HG02571 (cell line): ENCODE measurements at regions not wholly inside any gene's neighbourhood (a gene's known extent, or its start where the extent isn't known, plus 50 kb on each side); places are given as distances from the start of the nearest gene placed in this dataset.
"Not testable (repeated sequence)": the region's sequence is repeated elsewhere in the genome, so short reads cannot be mapped to it uniquely, and the experiment has no call there.

Experiments
- ATAC-seq: cut with Tn5 transposase; IDR thresholded peaks from one replicate; pipeline ENCODE4 v1.9.1; 2021; ENCODE audit warnings: mild to moderate bottlenecking, moderate library complexity; ENCODE audit not compliant: unreplicated experiment

- no peak for ATAC-seq
These were observed 1099.7 kb downstream of the DIAPH3 start for GRCh38 chr13:59064042-59064441.

DNA sequence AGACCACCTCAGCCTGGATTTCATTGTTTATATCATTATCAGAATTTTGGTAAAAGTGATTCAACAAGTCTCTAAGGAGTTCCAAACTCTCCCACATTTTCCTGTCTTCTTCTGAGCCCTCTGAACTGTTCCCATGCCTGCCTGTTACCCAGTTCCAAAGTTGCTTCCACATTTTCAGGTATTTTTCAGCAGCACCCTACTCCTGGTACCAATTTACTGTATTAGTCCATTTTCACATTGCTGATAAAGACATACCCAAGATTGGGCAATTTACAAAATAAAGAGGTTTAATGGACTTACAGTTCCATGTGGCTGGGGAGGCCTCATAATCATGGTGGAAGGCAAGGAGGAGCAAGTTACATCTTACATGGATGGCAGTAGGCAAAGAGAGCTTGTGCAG is 1087.3 kb downstream of the DIAPH3 start:
- ATAC-seq = not testable (repeated sequence)

DNA sequence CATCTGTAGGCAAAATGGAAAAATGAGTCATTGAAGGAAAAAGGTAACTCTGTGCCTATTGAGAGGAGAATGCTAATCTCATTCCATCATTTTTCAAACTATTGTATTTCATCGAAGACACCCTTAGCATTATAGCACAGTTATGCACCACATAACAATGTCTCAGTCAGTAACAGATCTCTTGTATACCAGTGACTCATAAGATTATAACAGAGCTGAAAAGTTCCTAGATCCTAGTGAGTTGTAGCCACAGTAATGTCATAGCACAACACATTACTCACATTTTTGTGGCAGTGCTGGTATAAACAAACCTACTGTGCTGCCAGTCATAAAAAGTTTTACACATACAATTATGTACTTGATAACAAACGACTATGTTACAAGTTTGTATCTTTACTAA is 1077.6 kb downstream of the DIAPH3 start:
- no peak for ATAC-seq

GRCh38 chr13:59088716-59089115 is 1075.0 kb downstream of the DIAPH3 start:
- no peak for ATAC-seq

- ATAC-seq = no peak
These were observed 1069.5 kb downstream of the DIAPH3 start for GRCh38 chr13:59094181-59094580.

DNA sequence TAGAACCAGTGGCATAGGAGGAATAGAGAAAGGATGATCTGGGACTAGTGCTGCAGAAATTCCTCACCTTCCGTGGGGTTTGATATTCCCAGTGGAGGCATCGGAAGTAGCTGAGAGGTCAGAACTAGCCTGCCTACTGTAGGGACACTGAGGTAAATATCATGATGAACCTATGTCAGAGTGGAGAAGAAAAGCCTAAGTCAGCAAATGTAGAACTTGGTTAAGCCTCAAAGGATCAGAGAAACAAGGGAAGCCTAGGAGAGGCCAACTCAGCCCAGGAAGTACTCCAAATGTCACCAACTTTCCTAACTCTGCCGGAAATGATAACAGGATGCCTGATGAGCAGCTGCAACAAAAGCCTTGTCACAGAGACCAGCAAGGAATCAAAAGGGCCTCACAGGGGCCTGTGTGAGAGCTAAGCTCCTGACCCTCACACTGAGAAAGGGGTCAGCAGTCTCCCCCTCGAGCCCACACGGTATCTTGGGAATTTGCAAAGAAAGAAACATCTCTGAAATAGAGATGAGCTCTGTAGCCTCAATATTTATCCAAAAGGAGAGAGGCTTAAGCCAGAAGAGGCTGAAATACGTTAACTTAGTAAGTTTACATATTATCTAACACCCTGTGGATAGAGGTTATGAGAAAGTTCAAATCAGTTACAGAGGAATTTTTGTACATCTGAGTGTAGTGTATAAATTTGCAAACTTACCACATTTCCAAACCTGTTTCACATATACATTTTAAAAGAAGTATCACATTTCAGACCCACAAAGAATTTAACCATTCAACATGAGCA is 1064.3 kb downstream of the DIAPH3 start:
- ATAC-seq = no peak

GRCh38 chr13:59103004-59103768 is 1060.5 kb downstream of the DIAPH3 start:
- ATAC-seq = no peak

DNA sequence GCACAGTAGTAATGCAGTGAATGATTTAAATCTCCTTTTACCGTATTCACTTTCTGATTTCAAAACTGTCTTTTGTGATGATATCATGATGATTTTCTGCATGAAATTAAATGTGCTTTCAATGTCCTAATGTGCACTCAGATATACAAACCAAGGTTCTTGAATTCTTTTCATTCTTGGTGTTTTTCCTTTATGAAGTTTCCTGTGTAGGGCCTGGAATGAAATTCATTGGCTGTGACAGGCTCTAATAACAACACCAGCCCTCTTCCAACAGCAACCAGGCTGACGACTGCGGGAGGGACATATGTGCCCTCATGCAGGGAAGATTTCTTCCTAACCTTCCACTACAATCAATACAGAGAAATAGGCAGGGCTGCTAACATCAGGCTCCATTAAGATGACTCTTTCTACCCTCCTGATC is 1052.0 kb downstream of the DIAPH3 start:
- ATAC-seq = no peak

- no peak for ATAC-seq
These were observed 1051.5 kb downstream of the DIAPH3 start for GRCh38 chr13:59112221-59112718.

DNA sequence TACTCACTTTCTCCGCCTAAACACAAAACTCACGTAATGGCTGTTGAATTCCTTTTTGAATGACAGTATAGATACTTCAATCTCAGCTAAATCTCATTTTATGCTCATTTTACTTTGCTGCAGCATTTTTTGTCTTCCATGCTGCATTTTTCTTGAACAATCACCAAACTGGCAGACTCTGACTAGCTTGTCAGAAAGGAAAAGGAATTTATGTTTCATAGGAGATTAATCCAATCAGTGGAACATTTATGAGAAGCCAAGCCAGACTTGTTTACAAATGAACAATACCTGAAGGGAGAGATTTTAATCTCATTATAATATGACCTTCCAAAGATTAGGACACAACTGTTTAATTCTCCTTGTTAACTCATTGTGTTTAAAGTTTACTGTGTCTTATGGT is 1044.3 kb downstream of the DIAPH3 start:
- no peak for ATAC-seq

GRCh38 chr13:59120297-59120843 is 1043.4 kb downstream of the DIAPH3 start:
- ATAC-seq = no peak

GRCh38 chr13:59121507-59121906 is 1042.2 kb downstream of the DIAPH3 start:
- ATAC-seq = no peak

- no peak for ATAC-seq
These were observed 1037.3 kb downstream of the DIAPH3 start for GRCh38 chr13:59126474-59126873.

- ATAC-seq = no peak
These were observed 1029.8 kb downstream of the DIAPH3 start for GRCh38 chr13:59133903-59134302.

GRCh38 chr13:59144700-59145099 is 1019.0 kb downstream of the DIAPH3 start:
- no peak for ATAC-seq

- no peak for ATAC-seq
These were observed 1018.3 kb downstream of the DIAPH3 start for GRCh38 chr13:59145381-59145780.

- ATAC-seq = no peak
These were observed 1006.5 kb downstream of the DIAPH3 start for GRCh38 chr13:59157181-59157580.

DNA sequence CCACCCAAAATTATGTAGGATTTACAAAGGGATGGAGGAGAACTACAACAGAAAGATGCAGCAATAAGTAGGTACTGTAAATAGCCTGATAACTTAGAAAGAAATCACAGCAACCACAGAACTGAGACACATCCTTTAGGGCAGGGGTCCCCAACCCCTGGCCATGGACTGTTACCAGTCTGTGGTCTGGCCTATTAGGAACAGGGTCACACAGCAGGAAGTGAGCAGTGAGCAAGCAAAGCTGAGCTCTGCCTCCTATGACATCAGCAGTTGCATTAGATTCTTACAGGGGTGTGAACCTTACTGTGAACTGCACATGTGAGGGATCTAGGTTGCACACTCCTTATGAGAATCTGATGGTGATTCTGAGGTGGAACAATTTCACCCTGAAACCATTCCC is 997.6 kb downstream of the DIAPH3 start:
- no peak for ATAC-seq

- ATAC-seq = no peak
These were observed 991.7 kb downstream of the DIAPH3 start for GRCh38 chr13:59172076-59172475.

DNA sequence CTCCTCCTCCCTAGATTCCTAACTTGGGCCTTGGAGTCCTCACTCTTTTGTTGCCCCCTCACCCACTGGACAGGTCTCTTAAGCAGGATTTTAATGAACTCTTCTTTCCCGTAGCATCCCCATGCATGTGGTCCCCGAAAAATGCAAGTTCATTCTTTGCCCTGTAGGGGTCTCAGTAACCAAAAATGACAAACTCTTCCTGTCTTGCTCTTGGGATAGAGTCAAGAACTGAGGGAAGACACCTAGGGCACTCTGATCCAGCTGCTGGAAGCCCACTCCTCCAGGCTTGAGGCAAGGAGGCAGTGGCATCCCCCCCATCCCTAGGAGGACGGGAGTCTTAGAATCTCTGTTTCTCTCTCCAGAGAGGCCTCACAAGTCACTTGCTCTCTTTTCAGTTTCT is 987.0 kb downstream of the DIAPH3 start:
- no peak for ATAC-seq

- no peak for ATAC-seq
These were observed 985.4 kb downstream of the DIAPH3 start for GRCh38 chr13:59178344-59178743.

DNA sequence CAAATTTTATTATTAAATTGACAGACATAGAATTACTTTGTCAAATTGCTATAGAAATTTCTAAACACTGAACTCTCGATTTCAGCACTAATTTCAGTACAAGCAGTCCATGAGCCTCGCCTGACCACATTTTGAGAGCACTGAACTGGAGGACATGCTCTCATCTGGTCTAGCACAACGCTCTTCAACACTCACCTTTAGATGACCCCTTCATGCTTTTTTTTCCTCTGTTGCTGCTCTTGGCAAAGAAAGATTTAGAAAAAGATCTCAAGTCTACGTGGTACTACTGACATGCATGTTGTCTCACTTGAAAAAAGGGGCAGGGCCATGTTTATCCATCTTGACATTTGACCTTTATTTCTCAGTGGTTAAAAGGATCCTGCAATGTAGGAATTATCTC is 981.5 kb downstream of the DIAPH3 start:
- ATAC-seq = no peak
